Duodenal mucosa (tissue), 2 donors: ENCODE measurements at regions not wholly inside any gene's neighbourhood (a gene's known extent, or its start where the extent isn't known, plus 50 kb on each side); places are given as distances from the start of the nearest gene placed in this dataset.

ENCODE experiments used
- H3K27ac ChIP-seq: one replicate; pipeline ENCODE4 v1.7.0; 2013; ENCODE audit warnings: low read depth, low read length
- H3K27me3 ChIP-seq, 2 donors: one replicate each; pipeline ENCODE4 v1.7.0; 2013; ENCODE audit warnings: low read length in 2 of 2, control low read depth in 1 of 2; ENCODE audit not compliant: insufficient read depth in 2 of 2, control insufficient read depth in 1 of 2
- H3K36me3 ChIP-seq, 2 donors: one replicate each; pipeline ENCODE4 v1.7.0; 2013; ENCODE audit warnings: low read length in 2 of 2, control low read depth in 1 of 2; ENCODE audit not compliant: insufficient read depth in 2 of 2, control insufficient read depth in 1 of 2
- H3K4me1 ChIP-seq, 2 donors: one replicate each; pipeline ENCODE4 v1.7.0; 2013; ENCODE audit warnings: low read length in 2 of 2, control low read depth in 1 of 2; ENCODE audit not compliant: insufficient read depth in 2 of 2, control insufficient read depth in 1 of 2
- H3K4me3 ChIP-seq, 2 donors: one replicate each; pipeline ENCODE4 v1.7.0; 2013; ENCODE audit warnings: low read length in 2 of 2, low read depth in 1 of 2
- H3K9ac ChIP-seq, 2 donors: one replicate each; pipeline ENCODE4 v1.7.0; 2013; ENCODE audit warnings: low read length in 2 of 2, low read depth in 1 of 2
- H3K9me3 ChIP-seq, 2 donors: one replicate each; pipeline ENCODE4 v1.7.0; 2013; ENCODE audit warnings: low read length in 2 of 2, control low read depth in 1 of 2; ENCODE audit not compliant: control insufficient read depth in 1 of 2

GRCh38 chr3:102159810-102160451 lies 274.9 kb upstream of the ZPLD1 start:
- H3K36me3 ChIP-seq: no peaks in the 10 kb centered on the region
- no peak overlapping the region for H3K9ac ChIP-seq
- H3K27ac ChIP-seq: no peak overlapping the region
- no peak overlapping the region for H3K4me3 ChIP-seq
- no peaks in the 10 kb centered on the region for H3K27me3 ChIP-seq
- H3K4me1 ChIP-seq: peaks cover 8% of the 10 kb centered on the region in 2 donors
- no peaks in the 10 kb centered on the region for H3K9me3 ChIP-seq

GRCh38 chr3:102161384-102162006 lies 273.3 kb upstream of the ZPLD1 start:
- no peak overlapping the region for H3K27ac ChIP-seq

GRCh38 chr3:102162251-102162650 lies 272.6 kb upstream of the ZPLD1 start:
- Histone ChIP-seq H3K36me3 (no peaks in the 10 kb centered on the region), H3K4me3 (no peak overlapping the region), H3K9me3 (no peaks in the 10 kb centered on the region), H3K9ac (no peak overlapping the region), H3K27me3 (no peaks in the 10 kb centered on the region), H3K27ac (no peak overlapping the region), H3K4me1 (peaks cover 8% of the 10 kb centered on the region in 2 donors)

More at GRCh38 chr3:102161384-102162006, 273.3 kb upstream of the ZPLD1 start:
- peaks cover 8% of the 10 kb centered on the region in 2 donors for H3K4me1 ChIP-seq
- no peaks in the 10 kb centered on the region for H3K9me3 ChIP-seq
- H3K9ac ChIP-seq: no peak overlapping the region
- no peaks in the 10 kb centered on the region for H3K27me3 ChIP-seq
- no peak overlapping the region for H3K4me3 ChIP-seq
- H3K36me3 ChIP-seq: no peaks in the 10 kb centered on the region

- Histone ChIP-seq H3K4me1 (peaks cover 8% of the 10 kb centered on the region in 2 donors), H3K9me3 (no peaks in the 10 kb centered on the region), H3K27ac (no peak overlapping the region), H3K27me3 (no peaks in the 10 kb centered on the region), H3K9ac (no peak overlapping the region), H3K4me3 (no peak overlapping the region), H3K36me3 (no peaks in the 10 kb centered on the region)
Observed at GRCh38 chr3:102163039-102163817, 271.6 kb upstream of the ZPLD1 start.

- Histone ChIP-seq H3K4me1 (peaks cover 8% of the 10 kb centered on the region in 2 donors), H3K27ac (no peak overlapping the region), H3K9me3 (no peaks in the 10 kb centered on the region), H3K9ac (no peak overlapping the region), H3K36me3 (no peaks in the 10 kb centered on the region), H3K27me3 (no peaks in the 10 kb centered on the region), H3K4me3 (no peak overlapping the region)
Observed at GRCh38 chr3:102163818-102164154, 271.0 kb upstream of the ZPLD1 start.

GRCh38 chr3:102165367-102165766 lies 269.4 kb upstream of the ZPLD1 start:
- no peak overlapping the region for H3K9ac ChIP-seq
- H3K9me3 ChIP-seq: no peaks in the 10 kb centered on the region
- H3K36me3 ChIP-seq: no peaks in the 10 kb centered on the region
- H3K4me3 ChIP-seq: no peak overlapping the region
- peaks cover 8% of the 10 kb centered on the region in 2 donors for H3K4me1 ChIP-seq
- H3K27me3 ChIP-seq: no peaks in the 10 kb centered on the region
- no peak overlapping the region for H3K27ac ChIP-seq

GRCh38 chr3:102169915-102170479 lies 264.8 kb upstream of the ZPLD1 start:
- Histone ChIP-seq H3K9me3 (no peaks in the 10 kb centered on the region), H3K4me1 (no peaks in the 10 kb centered on the region), H3K27ac (no peak overlapping the region)

GRCh38 chr3:102170545-102170944 lies 264.3 kb upstream of the ZPLD1 start:
- H3K36me3 ChIP-seq: no peaks in the 10 kb centered on the region

More at GRCh38 chr3:102169915-102170479, 264.8 kb upstream of the ZPLD1 start:
- Histone ChIP-seq H3K4me3 (no peak overlapping the region), H3K9ac (no peak overlapping the region), H3K36me3 (no peaks in the 10 kb centered on the region), H3K27me3 (no peaks in the 10 kb centered on the region)

GRCh38 chr3:102174312-102174712 lies 260.5 kb upstream of the ZPLD1 start:
- Histone ChIP-seq H3K4me1 (peaks cover 8 to 9% of the 10 kb centered on the region in 2 donors), H3K9me3 (no peaks in the 10 kb centered on the region), H3K36me3 (no peaks in the 10 kb centered on the region), H3K9ac (no peak overlapping the region), H3K27me3 (no peaks in the 10 kb centered on the region), H3K4me3 (no peak overlapping the region), H3K27ac (no peak overlapping the region)

More at GRCh38 chr3:102170545-102170944, 264.3 kb upstream of the ZPLD1 start:
- no peaks in the 10 kb centered on the region for H3K27me3 ChIP-seq
- no peaks in the 10 kb centered on the region for H3K4me1 ChIP-seq
- no peak overlapping the region for H3K9ac ChIP-seq
- no peak overlapping the region for H3K4me3 ChIP-seq
- H3K27ac ChIP-seq: no peak overlapping the region
- H3K9me3 ChIP-seq: no peaks in the 10 kb centered on the region

GRCh38 chr3:102174832-102175374 lies 259.9 kb upstream of the ZPLD1 start:
- Histone ChIP-seq H3K4me3 (no peak overlapping the region), H3K27me3 (no peaks in the 10 kb centered on the region), H3K27ac (no peak overlapping the region), H3K36me3 (no peaks in the 10 kb centered on the region), H3K4me1 (peaks cover 12 to 15% of the 10 kb centered on the region in 2 donors), H3K9ac (no peak overlapping the region), H3K9me3 (no peaks in the 10 kb centered on the region)
